Right lobe of liver (tissue), 4 donors: ENCODE measurements at regions not wholly inside any gene's neighbourhood (a gene's known extent, or its start where the extent isn't known, plus 50 kb on each side); places are given as distances from the start of the nearest gene placed in this dataset.

Source experiments
- POLR2A ChIP-seq: fragments of 450-650 bp; IDR thresholded peaks from one replicate; pipeline ENCODE4 v1.6.1; 2017; ENCODE audit warnings: antibody characterized with exemption, mild to moderate bottlenecking
- TF ChIP-seq, protein P1 (sequence below), 4 donors: fragments of 200-600 bp in 3 of 4; fragments of 450-650 bp in 1 of 4; IDR thresholded peaks; one replicate each; pipeline versions ENCODE4 v1.5.1 to v1.8.0; 2016 to 2022; ENCODE audit warnings: antibody characterized with exemption in 4 of 4, mild to moderate bottlenecking in 2 of 4
- donor health status: DM: no; HTN: no; CAD: no.
- donor health status: DM: no; HTN: no; CAD: no.
- donor health status: DM: no; HTN: yes; CAD: no.

DNA sequence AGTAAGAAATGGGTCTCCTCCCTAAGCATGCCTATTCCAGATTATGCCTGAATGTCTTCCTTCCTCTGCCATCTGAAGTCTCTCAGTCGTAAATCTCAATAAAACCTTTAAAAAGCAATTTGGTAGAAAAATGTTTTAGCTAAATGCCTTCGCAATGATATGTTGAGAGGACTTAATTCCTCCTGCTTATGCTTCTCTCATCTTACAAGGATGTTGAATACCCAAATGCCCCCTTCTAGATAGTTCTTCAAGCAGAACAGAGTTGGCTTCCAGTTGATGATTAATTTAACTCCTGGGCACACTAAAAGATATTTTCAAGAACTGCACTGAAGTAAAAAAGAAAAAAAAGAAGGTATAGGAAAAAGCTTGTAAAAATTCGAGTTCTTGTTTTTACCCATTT lies 275.0 kb upstream of the SPTLC3 start:
- TF ChIP-seq, protein P1, sequence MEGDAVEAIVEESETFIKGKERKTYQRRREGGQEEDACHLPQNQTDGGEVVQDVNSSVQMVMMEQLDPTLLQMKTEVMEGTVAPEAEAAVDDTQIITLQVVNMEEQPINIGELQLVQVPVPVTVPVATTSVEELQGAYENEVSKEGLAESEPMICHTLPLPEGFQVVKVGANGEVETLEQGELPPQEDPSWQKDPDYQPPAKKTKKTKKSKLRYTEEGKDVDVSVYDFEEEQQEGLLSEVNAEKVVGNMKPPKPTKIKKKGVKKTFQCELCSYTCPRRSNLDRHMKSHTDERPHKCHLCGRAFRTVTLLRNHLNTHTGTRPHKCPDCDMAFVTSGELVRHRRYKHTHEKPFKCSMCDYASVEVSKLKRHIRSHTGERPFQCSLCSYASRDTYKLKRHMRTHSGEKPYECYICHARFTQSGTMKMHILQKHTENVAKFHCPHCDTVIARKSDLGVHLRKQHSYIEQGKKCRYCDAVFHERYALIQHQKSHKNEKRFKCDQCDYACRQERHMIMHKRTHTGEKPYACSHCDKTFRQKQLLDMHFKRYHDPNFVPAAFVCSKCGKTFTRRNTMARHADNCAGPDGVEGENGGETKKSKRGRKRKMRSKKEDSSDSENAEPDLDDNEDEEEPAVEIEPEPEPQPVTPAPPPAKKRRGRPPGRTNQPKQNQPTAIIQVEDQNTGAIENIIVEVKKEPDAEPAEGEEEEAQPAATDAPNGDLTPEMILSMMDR (IDR thresholded peaks at IDR 0.05) = no peak
- no peak for TF ChIP-seq POLR2A
